WERI-Rb-1 (cell line): ENCODE measurements at regions not wholly inside any gene's neighbourhood (a gene's known extent, or its start where the extent isn't known, plus 50 kb on each side); places are given as distances from the start of the nearest gene placed in this dataset.

Experiments used
- DNase-seq: peaks from one replicate; pipeline ENCODE4 v3.0.0-alpha.2; 2020
- H3K27ac ChIP-seq: fragments of 250-450 bp; sonication (Bioruptor Pico); 2 replicates; pipeline ENCODE4 v1.5.1; 2020; ENCODE audit warnings: mild to moderate bottlenecking, moderate library complexity
- H3K27me3 ChIP-seq: fragments of 250-450 bp; sonication (Bioruptor Pico); 2 replicates; pipeline ENCODE4 v1.5.1; 2021; ENCODE audit warnings: mild to moderate bottlenecking, low read depth, moderate library complexity; ENCODE audit not compliant: insufficient read depth, severe bottlenecking
- H3K36me3 ChIP-seq: fragments of 250-450 bp; sonication (Bioruptor Pico); 2 replicates; pipeline ENCODE4 v1.5.1; 2020; ENCODE audit warnings: mild to moderate bottlenecking, moderate library complexity
- H3K4me3 ChIP-seq: 2 replicates; pipeline ENCODE4 v1.5.1; 2011; ENCODE audit warnings: low read depth, mild to moderate bottlenecking, control low read depth, low read length
- H3K9me3 ChIP-seq: fragments of 250-450 bp; sonication (Bioruptor Pico); 2 replicates; pipeline ENCODE4 v1.5.1; 2021; ENCODE audit warnings: mild to moderate bottlenecking, moderate library complexity; ENCODE audit not compliant: severe bottlenecking
- TF ChIP-seq, protein P1 (sequence below): IDR thresholded peaks from 2 replicates; pipeline ENCODE4 v1.5.1; 2011; ENCODE audit warnings: low read depth, mild to moderate bottlenecking, control low read depth, inconsistent platforms, low read length

GRCh38 chr1:96364576-96364975 lies 357.0 kb upstream of the PTBP2 start:
- H3K27ac ChIP-seq, result no peak overlapping the region
- TF ChIP-seq, protein P1, sequence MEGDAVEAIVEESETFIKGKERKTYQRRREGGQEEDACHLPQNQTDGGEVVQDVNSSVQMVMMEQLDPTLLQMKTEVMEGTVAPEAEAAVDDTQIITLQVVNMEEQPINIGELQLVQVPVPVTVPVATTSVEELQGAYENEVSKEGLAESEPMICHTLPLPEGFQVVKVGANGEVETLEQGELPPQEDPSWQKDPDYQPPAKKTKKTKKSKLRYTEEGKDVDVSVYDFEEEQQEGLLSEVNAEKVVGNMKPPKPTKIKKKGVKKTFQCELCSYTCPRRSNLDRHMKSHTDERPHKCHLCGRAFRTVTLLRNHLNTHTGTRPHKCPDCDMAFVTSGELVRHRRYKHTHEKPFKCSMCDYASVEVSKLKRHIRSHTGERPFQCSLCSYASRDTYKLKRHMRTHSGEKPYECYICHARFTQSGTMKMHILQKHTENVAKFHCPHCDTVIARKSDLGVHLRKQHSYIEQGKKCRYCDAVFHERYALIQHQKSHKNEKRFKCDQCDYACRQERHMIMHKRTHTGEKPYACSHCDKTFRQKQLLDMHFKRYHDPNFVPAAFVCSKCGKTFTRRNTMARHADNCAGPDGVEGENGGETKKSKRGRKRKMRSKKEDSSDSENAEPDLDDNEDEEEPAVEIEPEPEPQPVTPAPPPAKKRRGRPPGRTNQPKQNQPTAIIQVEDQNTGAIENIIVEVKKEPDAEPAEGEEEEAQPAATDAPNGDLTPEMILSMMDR, result no peak
- no peak overlapping the region for H3K4me3 ChIP-seq
- no peak for DNase-seq
- H3K9me3 ChIP-seq, result no peaks in the 10 kb centered on the region
- no peaks in the 10 kb centered on the region for H3K27me3 ChIP-seq
- H3K36me3 ChIP-seq, result no peaks in the 10 kb centered on the region

DNA sequence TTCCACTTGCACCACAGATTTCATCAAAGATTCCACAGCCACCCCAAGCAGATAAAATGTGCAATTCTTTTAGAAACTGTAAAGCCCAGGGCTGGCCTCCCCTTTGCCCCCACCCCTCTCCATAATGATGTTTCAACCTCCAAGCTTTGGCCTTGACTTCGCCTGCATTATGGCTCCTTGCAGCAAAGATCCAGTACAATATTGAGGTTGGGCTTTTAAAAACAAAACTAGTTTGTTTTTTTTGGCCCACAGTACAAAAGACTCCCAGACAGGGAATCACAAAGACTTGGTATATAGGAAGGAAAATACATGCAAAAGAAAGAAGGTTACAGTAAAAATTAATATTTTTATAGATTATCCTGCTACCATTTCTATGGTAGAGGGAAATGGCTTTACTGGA lies 356.5 kb upstream of the PTBP2 start:
- no peak overlapping the region for H3K27ac ChIP-seq
- H3K27me3 ChIP-seq, result no peaks in the 10 kb centered on the region
- no peak for DNase-seq
- no peaks in the 10 kb centered on the region for H3K9me3 ChIP-seq
- TF ChIP-seq, protein P1, result no peak
- no peak overlapping the region for H3K4me3 ChIP-seq
- H3K36me3 ChIP-seq, result no peaks in the 10 kb centered on the region

- no peaks in the 10 kb centered on the region for H3K36me3 ChIP-seq
- H3K9me3 ChIP-seq, result no peaks in the 10 kb centered on the region
- H3K4me3 ChIP-seq, result no peak overlapping the region
- H3K27ac ChIP-seq, result peak overlapping the region; percentile 15
- DNase-seq, result peak; percentile 16
- TF ChIP-seq, protein P1, result no peak
- no peaks in the 10 kb centered on the region for H3K27me3 ChIP-seq
These were observed 355.8 kb upstream of the PTBP2 start for GRCh38 chr1:96365596-96366390.

- Histone ChIP-seq H3K27me3 (no peaks in the 10 kb centered on the region), H3K4me3 (no peak overlapping the region), H3K9me3 (no peaks in the 10 kb centered on the region), H3K36me3 (no peaks in the 10 kb centered on the region), H3K27ac (peak overlapping the region; percentile 1; the same call in 1 of the 2 replicates)
- DNase-seq, result no peak
- TF ChIP-seq, protein P1, result no peak
These were observed 355.1 kb upstream of the PTBP2 start for GRCh38 chr1:96366516-96366915.

DNA sequence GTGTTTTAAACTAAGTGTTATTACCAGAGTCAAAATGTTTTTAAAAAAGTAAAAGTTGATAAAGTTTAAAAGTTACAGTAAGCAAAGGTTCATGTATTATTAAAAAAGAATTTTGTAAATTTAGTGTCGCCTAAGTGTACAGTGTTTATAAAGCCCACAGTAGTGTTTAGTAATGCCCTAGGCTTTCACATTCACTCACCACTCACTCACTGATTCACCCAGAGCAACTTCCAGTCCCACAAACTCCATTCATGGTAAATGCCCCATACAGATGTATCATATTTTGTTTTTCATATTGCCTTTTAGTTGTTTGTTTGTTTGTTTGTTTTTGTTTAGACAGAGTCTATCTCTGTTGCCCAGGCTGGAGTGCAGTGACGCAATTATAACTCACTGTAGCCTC lies 353.8 kb upstream of the PTBP2 start:
- no peak overlapping the region for H3K27ac ChIP-seq
- no peak overlapping the region for H3K4me3 ChIP-seq
- no peak for DNase-seq
- H3K36me3 ChIP-seq, result no peaks in the 10 kb centered on the region
- no peaks in the 10 kb centered on the region for H3K27me3 ChIP-seq
- TF ChIP-seq, protein P1, result no peak
- H3K9me3 ChIP-seq, result no peaks in the 10 kb centered on the region

DNA sequence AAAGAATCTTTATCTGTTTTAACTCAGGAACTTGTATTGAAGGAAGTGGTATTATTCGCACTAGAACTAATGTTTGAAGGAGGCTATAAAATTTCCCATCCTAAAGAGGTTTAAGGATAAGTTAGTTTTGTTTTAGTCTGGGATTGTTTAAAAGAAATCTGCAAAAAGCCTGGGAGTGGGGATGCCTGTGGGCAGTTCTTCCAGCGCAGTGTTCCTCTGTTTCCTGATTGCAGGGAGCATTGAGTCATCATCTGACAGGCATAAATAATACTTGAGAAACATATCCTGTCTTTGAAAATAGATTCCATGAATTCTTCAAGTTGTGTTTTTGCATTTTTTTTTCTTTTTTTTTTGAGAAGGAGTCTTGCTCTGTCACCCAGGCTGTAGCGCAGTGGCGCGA lies 350.8 kb upstream of the PTBP2 start:
- Histone ChIP-seq H3K36me3 (no peaks in the 10 kb centered on the region), H3K9me3 (no peaks in the 10 kb centered on the region), H3K27me3 (no peaks in the 10 kb centered on the region), H3K4me3 (no peak overlapping the region), H3K27ac (no peak overlapping the region)
- no peak for DNase-seq
- TF ChIP-seq, protein P1, result no peak
